Retina (tissue), 1 donor: ENCODE measurements at regions not wholly inside any gene's neighbourhood (a gene's known extent, or its start where the extent isn't known, plus 50 kb on each side); places are given as distances from the start of the nearest gene placed in this dataset.

Experiments
- DNase-seq: peaks from one replicate; pipeline ENCODE4 v3.0.0-alpha.2; 2016

- DNase-seq: no peak
These were observed 140.7 kb downstream of the PFKFB3 start for GRCh38 chr10:6343305-6344010.

- no peak for DNase-seq
These were observed 142.7 kb downstream of the PFKFB3 start for GRCh38 chr10:6345404-6345803.

GRCh38 chr10:6346631-6347030, 143.9 kb downstream of the PFKFB3 start:
- DNase-seq: no peak

GRCh38 chr10:6347391-6347951, 144.7 kb downstream of the PFKFB3 start:
- DNase-seq: no peak

GRCh38 chr10:6348096-6348874, 145.6 kb downstream of the PFKFB3 start:
- DNase-seq: no peak

- DNase-seq: no peak
These were observed 147.3 kb downstream of the PFKFB3 start for GRCh38 chr10:6349846-6350535.

- DNase-seq: no peak
These were observed 147.9 kb downstream of the PFKFB3 start for GRCh38 chr10:6350609-6351008.

- no peak for DNase-seq
These were observed 148.8 kb downstream of the PFKFB3 start for GRCh38 chr10:6351495-6351894.

- no peak for DNase-seq
These were observed 150.8 kb downstream of the PFKFB3 start for GRCh38 chr10:6353526-6353925.

GRCh38 chr10:6354168-6354772, 151.5 kb downstream of the PFKFB3 start:
- DNase-seq: no peak

GRCh38 chr10:6356280-6356793, 153.6 kb downstream of the PFKFB3 start:
- no peak for DNase-seq

GRCh38 chr10:6361869-6362268, 159.1 kb downstream of the PFKFB3 start:
- no peak for DNase-seq

GRCh38 chr10:6362879-6363278, 160.1 kb downstream of the PFKFB3 start:
- no peak for DNase-seq

GRCh38 chr10:6363511-6363910, 160.8 kb downstream of the PFKFB3 start:
- no peak for DNase-seq

GRCh38 chr10:6364283-6364682, 161.6 kb downstream of the PFKFB3 start:
- no peak for DNase-seq

GRCh38 chr10:6364893-6365292, 162.2 kb downstream of the PFKFB3 start:
- peak; percentile 2 for DNase-seq

- DNase-seq: no peak
These were observed 162.7 kb downstream of the PFKFB3 start for GRCh38 chr10:6365384-6365783.
